LNCaP clone FGC (cell line): ENCODE measurements at regions not wholly inside any gene's neighbourhood (a gene's known extent, or its start where the extent isn't known, plus 50 kb on each side); places are given as distances from the start of the nearest gene placed in this dataset.

Source experiments
- DNase-seq: peaks from one replicate; pipeline ENCODE4 v3.0.0-alpha.2; 2011; ENCODE audit warnings: low read depth
- H3K4me3 ChIP-seq: 2 replicates; pipeline ENCODE4 v1.5.1; 2011; ENCODE audit warnings: mild to moderate bottlenecking, low read depth, low read length, control low read depth
- TF ChIP-seq, protein P1 (sequence below): IDR thresholded peaks from 2 replicates; pipeline ENCODE4 v1.5.1; 2012; ENCODE audit warnings: mild to moderate bottlenecking; ENCODE audit not compliant: control insufficient read depth, insufficient read depth; ENCODE audit errors: extremely low read depth

GRCh38 chr20:48153523-48153922, 368.2 kb upstream of the SULF2 start:
- H3K4me3 ChIP-seq = no peak overlapping the region
- no peak for DNase-seq
- TF ChIP-seq, protein P1, sequence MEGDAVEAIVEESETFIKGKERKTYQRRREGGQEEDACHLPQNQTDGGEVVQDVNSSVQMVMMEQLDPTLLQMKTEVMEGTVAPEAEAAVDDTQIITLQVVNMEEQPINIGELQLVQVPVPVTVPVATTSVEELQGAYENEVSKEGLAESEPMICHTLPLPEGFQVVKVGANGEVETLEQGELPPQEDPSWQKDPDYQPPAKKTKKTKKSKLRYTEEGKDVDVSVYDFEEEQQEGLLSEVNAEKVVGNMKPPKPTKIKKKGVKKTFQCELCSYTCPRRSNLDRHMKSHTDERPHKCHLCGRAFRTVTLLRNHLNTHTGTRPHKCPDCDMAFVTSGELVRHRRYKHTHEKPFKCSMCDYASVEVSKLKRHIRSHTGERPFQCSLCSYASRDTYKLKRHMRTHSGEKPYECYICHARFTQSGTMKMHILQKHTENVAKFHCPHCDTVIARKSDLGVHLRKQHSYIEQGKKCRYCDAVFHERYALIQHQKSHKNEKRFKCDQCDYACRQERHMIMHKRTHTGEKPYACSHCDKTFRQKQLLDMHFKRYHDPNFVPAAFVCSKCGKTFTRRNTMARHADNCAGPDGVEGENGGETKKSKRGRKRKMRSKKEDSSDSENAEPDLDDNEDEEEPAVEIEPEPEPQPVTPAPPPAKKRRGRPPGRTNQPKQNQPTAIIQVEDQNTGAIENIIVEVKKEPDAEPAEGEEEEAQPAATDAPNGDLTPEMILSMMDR = no peak

DNA sequence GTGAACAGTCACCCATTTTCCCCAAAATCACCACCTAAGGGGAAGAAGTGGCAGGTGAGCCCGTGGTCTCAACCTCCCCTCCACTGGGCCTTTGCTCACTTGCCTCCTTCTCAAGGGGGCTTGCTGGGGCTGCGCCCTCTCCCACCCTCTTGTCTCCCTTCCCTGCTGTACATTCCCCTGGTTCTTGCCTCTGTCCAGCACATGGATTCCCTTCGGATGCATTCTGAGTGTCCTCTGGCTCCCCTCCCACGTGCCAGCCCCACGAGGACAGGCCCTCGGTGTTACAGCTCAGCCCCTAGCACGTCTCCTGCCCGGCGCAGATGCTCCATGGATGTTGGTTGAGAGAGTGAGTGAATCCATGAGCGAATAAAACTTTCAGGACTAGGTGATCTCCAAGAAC, 367.8 kb upstream of the SULF2 start:
- DNase-seq = no peak

GRCh38 chr20:48150568-48150967, 365.3 kb upstream of the SULF2 start:
- no peak overlapping the region for H3K4me3 ChIP-seq
- DNase-seq = no peak
- TF ChIP-seq, protein P1 = no peak

More for the DNA sequence above, 367.8 kb upstream of the SULF2 start:
- TF ChIP-seq, protein P1 = no peak
- H3K4me3 ChIP-seq = no peak overlapping the region

- TF ChIP-seq, protein P1 = no peak
- H3K4me3 ChIP-seq = no peak overlapping the region
- DNase-seq = no peak
These were observed 364.6 kb upstream of the SULF2 start for GRCh38 chr20:48149902-48150301.

- no peak overlapping the region for H3K4me3 ChIP-seq
- TF ChIP-seq, protein P1 = no peak
- DNase-seq = no peak
These were observed 363.8 kb upstream of the SULF2 start for GRCh38 chr20:48148916-48149672.

DNA sequence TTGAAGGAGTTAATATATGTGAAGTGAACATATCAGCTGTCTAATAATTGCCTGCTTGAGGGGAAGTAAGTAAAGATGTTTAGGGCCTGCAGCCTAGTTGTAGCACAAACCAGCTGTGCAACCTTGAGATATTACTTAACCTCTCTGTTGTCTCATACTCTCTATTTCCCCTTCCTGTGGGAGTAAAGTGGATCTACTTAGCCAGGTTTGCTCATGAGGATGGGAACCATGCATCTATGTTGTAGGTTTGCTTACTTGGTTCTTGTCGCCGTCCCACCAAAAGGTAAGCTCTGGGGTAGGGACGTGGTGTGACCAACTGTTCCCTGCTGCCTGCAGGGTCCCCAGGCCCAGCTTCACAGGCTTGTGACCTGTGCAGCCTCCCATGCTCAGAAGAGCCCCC, 362.7 kb upstream of the SULF2 start:
- TF ChIP-seq, protein P1 = no peak
- no peak overlapping the region for H3K4me3 ChIP-seq
- DNase-seq = no peak

DNA sequence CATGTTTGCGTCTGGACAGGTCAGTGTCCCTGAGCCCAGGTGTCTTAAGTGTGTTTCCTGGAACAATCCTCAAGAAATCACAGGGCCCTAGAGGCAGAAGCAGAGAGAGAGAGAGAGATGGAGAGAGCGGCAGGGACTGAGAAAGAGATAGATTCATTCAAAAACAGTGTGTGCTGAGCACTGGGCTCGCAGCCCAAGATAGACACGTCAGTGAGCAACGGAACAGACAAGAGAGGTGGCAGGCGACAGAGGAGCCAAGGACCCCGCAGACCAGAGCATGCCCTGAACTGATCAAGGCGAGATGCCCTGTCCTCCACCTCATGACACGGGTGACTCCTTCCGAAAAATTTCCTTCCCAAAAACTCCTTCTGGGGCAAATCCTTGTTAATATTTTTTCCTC, 362.0 kb upstream of the SULF2 start:
- TF ChIP-seq, protein P1 = no peak

More for the DNA sequence above, 362.0 kb upstream of the SULF2 start:
- DNase-seq = no peak
- no peak overlapping the region for H3K4me3 ChIP-seq
